ENCODE measurements at regions not wholly inside any gene's neighbourhood (a gene's known extent, or its start where the extent isn't known, plus 50 kb on each side); places are given as distances from the start of the nearest gene placed in this dataset.

DNA sequence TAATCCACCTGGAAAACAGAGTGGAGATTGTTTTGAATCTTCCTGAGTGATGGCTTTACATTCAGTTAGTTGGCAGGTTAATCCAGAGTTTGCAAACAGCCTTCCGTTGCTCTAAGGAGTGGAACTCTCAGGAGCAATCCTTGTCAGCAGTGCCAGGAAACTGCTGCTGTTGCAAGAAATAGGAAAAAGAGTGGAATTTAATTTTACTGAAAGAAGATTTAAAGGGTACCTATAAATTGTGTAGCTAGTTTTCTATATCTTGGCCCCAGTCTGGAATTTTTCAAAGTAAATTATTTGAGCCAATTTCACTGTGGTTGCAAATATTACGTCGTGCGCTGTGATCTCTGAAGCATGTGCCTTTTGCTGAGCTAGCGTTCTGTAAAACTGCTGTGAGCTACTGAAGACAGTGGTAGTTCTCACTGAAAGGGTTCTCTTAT, 55.5 kb upstream of the SLC5A12 start:
- DNase-seq, result no peak

DNA sequence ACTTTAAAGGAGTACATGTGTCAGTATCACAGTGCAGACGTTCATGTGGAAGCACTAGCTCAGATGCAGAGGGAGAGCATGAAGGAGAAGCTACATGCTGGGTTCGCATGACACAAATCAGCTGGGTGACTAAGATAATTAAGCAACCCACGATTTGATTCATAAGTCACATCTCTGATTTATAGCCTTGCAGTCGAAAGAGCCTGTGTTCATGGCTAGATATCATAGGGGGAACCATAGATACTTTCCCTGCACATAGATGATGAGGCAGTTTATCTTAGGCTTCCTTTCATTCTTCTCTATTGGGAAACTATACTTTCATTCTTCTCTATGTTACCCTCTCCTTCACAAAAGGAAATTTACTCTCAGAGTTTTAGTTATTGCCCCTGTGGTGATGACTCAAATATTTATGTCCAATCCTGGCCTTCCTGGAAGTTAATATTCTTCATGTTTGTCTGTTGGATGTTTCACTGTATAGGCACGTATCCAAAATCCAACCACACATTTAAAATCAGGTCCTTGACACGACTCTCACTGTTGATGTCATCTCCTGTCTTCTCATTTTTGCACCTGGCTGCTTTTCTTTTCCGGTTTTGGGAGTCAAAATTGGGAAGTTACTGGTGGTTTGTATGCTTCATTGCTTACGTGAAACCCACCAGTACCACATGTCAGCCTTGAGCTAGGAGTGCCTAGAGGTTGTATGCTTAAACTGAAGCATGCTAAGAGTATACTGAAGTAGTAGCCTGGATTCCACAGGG, 56.3 kb upstream of the SLC5A12 start:
- no peak for DNase-seq

DNA sequence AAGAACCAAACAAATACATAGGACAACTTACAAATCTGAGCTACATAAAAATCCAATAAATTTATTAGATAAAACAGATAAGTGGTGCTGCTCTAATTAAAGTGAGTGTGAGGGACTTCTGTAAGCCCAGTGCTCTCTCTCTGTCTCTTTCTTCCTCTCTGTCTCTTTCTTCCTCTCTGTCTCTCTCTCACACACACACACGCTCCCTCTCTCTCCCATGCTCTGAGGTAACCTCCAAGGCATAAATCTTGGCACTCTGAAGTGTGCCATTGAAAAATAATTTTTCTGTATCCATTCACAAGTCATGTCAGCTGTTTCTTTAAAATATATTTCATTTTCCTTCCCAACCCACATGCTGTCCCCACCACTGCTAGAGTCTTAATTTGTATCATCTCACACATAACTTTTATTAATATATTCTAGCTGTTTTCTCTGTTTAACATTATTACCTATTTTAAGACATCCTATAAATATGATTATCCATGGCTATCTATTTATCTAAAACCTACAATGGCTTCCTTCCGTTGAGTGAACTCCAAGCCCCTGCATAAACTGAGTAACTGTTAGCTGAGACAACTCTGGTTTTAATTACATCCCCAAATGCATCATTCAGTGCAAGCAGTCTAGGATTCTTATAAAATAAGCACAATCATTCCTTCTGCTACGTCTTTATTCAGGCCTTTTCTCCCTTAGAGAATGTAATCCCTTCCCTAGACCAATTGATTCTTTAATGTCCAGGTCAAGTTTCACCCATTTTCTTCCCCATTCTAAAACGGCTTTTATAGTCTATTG, 57.4 kb upstream of the SLC5A12 start:
- DNase-seq, result no peak

DNA sequence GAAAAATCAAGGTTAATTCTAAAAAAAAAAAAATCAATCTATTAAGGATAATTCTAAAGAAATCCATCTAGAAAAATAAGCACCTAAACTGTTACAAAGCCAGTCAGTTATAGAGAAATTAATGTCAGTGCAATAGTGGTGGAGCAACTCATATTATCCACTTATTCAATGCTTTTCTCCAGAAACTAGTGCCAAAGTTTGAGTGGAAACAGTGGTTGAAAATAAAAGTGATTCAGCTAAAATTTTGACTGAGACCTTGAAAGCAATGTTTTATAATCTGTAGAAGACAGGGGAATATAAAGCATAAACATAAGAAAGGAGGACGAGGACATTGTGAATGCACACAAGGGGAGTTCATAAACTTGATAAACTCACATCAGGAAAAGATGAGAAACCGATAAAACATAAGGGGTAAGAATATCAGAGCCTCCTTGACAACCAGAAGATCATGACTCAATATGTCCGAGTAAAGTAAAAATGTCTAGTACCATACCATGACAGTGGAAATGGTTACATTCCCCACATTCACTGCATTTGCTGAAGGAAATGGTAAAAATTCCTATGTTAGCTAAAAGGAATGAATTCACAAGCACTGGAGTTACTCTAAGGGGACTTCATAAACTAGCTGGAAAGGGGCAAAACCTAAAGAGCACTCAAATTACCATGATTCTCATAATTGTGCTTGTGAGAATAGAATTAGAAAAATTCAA, 58.7 kb upstream of the SLC5A12 start:
- no peak for DNase-seq

DNA sequence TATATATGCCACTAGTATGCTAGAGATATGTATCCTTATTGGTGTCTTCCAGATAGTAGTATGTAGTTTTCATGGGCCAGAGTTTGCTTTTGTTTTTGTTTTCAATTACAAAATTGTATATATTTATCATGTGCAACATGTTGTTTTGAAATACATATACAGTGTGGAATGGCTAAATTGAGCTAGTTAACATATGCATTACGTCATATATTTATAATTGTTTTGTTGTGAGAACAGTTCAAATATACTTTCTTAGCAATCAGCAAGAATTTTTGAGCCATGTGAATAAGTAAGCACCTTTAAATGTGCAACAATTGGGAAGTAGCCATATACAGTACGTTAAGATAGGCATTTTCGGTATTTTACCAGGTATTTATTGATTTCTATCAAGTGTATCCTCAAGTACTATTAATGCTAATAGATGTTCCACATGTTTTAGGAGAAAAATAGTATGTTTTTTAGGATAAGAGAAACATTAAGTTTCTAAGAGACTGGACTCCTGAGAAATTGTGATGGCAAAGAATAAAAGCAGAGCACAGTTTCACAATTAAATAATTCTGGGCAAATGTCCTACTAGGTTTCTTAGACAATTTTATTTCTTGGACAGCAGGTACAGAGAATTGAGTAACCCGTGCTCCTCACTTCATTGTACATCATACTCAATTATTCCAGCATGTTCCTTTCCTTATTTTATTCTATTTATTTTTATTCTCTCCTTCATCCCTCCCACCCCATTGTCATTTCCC, 60.5 kb upstream of the SLC5A12 start:
- DNase-seq, result no peak

DNA sequence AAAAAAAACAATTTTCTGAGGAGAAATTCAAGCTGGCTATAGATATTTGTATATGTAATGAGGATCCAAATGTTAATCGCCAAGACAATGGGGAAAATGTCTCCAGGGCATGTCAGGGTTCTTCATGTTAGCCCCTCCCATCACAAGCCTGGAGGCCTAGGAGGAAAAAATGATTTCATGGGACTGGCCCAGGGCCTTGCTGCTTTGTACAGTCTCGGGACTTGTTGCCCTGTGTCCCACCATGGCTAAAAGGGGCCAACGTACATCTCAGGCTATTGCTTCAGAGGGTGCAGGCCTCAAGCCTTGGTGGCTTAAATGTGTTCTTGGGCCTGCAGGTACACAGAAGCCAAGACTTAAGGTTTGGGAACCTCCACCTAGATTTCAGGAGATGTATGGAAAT, 62.1 kb upstream of the SLC5A12 start:
- DNase-seq, result no peak

DNA sequence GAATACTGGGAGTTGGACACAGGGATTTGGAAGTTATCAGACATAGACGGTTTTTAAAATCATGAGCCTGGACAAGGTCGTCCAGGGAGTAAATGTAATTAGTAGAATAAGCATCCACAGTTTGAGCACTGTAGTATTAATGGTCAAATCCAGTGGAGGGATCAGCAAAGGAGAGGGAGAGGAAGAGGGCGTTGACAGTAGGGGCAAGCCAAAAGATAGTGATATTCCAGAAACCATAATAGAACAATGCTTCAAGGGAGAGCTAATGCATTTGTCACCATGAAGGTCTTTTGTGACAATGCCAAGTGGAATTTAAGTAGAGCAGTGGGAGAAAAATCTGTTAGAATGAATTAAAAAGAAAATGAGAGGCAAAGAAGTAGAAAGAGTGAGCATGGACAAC, 68.9 kb upstream of the SLC5A12 start:
- DNase-seq, result no peak

DNA sequence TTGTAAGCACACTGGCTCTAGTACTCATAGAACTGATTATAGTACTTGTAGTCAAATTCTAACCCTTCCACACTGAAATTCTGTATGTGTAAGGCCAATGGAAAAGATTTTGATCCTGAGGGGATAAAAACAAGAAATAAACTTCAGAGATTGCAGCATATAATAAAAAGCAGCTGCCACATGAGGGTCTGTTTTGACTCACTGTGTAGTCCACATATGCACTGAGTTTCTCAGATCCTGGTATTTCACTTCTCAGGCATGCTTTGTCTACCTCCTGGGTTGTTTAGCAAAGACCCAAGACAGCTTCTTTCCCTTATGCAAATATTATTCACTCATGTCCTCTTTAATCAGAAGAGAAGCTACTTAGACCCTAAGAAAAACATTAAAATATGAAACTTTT, 71.1 kb upstream of the SLC5A12 start:
- DNase-seq, result no peak

DNA sequence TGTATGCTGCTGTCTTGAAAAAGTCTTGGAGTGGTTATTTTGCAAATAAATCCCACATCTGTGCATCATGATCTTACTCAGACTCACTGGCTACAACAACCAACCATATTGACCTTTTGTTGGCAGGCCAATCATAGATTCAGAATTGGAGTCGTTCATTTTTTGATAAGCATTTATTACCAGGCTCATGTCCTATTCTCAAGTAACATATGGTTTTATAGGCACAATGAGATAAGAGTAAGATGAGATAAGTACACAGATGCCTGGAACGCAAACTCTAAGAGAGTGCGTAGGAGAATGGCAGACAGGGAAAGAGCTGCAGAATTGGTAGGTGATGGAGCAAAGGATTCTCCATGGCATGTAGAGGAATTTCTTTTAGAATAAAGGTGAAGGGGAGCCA, 71.6 kb upstream of the SLC5A12 start:
- DNase-seq, result no peak

DNA sequence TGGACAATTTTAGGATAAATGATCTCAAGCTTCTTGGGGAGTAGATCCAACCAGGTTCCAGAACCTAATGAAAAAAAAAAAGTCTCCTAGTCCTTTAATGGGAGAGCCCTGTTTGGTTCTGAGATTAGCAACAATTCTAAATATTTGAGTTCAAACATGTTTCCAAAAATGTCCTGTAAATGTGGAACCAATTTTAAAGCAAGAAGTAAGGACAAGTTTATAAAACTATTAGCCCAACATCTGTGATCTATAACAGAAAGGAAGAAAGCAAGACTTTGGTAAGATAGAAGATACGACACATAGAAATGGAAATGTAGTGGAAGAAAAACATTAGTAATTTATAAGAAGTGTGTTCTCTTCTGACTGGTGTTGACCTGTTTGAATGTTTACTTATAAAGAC, 79.7 kb upstream of the SLC5A12 start:
- DNase-seq, result no peak

DNA sequence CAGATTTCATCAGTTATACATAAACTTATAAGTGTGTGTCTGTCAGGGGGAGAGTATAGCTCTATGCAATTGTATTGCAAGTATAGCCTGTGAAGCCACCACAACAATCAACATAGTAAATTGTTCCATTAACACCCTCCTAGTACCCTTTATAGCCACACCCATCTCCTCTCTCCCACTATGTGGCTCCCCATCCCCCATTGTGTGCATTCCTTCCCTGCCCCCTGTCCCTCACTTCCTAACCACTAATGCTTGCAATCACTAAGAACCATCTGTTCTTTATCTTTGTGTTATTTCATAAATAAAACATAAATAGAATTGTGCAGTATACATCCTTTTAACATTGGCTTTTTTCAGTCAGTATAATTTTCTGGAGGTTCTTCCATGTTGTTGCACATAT, 83.1 kb upstream of the SLC5A12 start:
- no peak for DNase-seq

DNA sequence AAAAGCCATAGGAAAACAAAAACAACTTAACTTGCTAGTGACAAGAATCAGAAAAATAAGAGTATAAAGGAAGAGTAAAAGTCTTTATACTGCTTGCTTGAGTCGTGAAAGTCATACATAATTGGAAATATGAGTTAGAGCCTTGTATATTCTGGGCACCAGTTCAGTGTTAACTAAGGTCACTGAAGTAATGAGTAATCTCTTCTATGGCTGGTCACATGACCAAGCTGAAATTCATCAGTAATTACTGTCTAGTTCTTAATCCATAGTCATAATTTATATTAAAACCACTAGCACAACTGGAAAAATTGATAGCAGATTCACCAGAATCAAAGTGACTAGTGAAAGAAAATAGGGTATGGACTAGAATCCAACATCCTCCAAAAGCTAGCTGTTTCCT, 84.4 kb upstream of the SLC5A12 start:
- no peak for DNase-seq

DNA sequence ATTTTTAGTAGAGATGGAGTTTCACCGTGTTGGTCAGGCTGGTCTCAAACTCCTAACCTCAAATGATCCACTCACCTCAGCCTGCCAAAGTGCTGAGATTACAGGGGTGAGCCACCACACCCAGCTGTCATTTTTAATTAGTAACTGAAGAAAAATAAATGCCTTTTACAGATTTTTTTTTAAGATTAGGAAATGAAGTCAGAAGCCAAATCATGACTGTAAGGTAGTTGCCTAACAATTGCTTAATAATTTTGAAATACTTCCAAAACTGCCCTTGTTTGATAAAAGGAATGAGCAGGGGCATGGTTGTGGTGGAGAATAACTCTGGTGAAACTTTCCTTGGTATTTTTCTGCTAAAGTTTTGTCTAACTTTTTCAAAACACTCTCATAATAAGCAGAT, 98.9 kb upstream of the SLC5A12 start:
- DNase-seq, result no peak

DNA sequence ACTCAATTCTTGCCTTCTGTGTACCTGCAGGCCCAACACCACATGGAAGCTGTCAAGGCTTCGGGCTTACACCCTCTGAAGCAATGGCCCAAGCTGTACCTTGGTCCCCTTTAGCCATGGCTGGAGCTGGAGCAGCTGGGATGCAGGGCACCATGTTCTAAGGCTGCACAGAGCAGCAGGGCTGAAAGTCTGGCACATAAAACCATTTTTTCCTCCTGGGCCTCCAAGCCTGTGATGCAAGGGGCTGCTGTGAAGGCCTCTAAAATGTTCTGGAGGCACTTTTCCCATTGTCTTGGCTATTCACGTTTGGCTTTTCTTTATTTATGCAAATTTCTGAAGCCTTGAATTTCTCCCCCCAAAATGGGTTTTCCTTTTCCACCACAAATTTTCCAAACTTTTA, 102.1 kb upstream of the SLC5A12 start:
- no peak for DNase-seq

DNA sequence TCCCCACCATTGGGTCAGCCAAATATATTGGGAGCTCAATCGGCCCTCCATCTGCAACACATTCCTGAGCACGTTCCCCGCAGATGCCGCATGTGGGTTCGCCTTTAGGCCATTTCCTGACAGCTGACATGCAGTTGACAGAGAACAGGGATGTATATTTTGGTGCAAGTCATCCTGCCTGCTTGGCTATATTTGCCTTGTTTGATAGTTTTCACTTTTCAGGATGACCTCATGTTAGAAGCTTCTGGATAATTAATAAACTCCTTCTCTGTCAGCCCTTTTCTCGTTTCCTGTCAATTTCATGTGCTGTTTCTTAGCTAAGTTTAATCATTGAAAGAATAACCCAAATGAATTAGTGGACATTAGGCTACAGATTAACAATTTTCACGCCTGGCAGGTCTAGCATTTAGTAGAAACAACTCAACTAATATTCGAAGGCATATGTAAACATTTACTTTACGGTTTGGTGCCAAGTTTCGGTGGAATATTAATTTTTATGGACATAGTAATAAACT, 105.8 kb upstream of the SLC5A12 start:
- no peak for DNase-seq

DNA sequence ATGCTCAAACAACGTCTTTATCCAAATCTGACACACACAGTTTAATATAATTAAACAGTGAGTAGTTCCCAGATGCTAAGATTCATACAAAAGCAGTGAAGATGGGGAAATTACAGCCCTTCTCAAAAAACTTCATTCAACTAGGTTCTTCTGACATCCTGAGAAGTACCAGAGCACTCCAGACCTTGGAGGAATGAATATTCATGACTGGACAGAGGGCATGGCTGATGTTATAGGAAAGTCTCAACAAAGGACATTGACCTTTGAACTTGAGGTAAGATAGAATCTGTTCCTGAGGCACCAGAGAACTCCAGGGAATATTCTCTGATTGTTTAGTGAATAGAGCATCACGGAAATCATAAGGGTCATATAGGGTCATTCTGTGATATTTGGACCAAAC, 106.4 kb upstream of the SLC5A12 start:
- no peak for DNase-seq

DNA sequence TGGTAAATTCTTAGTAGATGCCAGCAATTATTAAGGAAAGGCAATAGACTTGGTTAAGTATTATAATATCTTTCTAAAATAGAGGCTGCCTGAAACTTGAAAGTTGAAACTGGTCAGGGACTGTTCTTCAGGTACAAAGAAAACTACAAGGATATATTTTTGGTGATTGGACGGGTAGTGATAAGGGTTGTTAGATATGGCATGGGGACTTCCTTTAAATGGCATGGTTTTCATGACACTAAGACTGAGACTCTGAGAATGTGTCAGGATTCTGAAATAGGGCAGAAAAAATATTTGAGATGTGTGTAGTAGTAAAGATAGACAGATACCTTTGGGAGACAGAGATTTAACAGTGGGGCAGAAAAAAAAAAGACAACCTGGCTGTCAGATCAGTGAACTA, 108.4 kb upstream of the SLC5A12 start:
- no peak for DNase-seq

DNA sequence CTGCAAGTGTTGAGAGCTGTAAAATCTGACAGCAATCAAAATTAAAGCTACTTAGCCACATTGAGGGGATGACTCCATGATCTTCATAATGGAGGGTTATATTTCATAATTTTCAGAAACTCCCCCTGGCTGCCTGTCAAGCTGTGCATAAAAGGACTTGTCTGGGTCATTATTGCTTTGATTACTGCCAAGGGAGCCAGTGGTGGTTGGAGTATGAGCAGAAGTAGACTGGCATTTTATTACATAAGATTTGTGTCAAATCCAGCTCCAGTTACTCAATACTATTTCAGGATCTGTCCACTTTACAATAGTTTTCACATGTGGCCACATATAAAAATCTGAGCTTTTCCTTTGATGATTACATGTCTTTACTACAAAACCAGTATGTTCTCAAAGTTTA, 108.9 kb upstream of the SLC5A12 start:
- DNase-seq, result no peak

DNA sequence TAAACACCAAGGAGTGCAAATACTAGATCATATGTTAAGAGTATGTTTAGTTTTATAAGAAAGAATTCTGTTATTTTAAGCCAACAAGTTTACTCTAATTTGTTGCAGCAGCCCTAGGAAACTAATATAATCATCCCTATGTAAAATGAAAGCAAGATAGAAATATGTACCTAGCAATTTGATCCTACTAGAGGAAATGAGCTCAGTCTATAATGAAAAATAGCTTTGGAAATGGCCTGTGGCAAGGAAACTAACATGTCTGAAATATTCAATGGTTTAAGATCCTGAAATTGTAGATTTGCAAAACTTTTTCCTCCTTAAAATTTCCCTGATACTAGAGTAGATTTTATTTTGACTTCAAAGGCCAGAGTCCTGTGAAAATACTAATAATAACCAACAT, 112.7 kb upstream of the SLC5A12 start:
- DNase-seq, result no peak

DNA sequence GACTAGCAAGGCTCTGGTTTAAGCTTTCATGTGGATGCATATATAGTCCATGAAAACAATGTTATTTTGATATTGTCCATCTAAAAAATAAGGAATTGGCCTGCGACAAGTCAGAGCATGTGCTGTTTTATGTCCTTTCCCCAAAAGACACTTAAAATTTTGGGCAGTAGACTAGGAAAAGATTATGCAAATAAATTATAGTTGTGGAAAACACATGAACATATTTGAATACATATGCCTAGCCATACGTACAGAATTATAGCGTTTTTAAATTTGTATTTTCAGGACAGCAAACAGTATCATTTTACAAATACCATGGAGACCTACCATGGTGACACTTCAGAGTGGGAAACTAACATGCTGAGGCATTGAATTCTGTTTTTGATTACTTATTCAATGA, 113.8 kb upstream of the SLC5A12 start:
- peak; percentile 69 for DNase-seq

DNA sequence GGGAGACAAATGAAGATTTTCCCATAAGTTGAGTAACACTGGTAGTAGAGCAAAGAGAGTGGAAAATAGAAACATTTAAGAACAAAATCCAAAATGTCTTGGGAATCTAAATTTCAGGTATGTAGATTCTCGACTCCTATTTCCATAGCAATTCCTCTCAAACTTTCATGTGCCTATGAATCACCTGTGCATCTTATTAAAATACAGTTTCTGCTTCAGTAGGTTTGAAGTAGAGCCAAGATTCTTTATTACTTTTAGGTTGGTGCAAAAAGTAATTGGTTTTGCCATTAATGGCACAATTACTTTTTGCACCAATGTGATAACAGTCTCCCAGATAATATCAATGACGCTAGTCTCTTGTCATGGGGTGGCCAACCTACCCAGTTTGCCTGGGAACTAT, 115.3 kb upstream of the SLC5A12 start:
- DNase-seq, result no peak

DNA sequence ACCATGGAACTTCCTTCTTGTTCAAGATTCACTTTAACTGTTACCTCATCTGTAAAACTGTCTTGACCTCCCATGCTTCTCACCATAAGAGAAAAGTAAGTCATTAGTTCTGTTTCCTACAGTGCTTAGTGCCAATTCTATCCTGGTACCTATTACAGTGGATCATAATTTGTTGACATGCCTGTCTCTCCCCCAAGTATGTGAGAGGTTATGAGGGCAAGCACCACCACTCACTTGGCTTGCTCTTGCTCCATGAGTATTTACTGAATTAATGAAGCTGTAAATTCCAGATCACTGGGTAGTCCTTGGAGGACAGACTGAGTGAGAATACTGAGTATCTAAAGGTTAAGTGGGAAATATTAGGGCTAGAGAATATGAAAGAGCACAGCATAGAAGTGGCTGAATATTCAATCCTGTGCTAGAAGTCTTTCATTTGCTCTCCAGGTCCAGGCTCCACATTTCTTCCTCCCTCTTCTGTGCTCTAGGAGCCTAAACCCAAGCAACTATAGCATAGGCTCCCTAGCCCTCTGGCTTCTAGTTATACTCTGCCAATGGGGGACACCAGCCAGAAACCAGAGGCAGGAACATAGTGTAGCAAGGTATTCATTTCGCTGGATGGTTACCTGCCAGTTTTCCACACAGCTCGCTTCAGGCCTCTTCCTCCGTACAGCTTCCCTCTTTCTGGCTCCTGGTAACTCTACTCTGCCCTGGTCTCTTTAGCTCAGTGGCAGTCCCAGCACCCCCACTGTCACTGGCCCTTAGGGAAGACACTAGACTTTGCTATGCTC, 118.2 kb upstream of the SLC5A12 start:
- DNase-seq, result no peak
